Sigmoid colon (tissue), 6 donors: ENCODE measurements at regions not wholly inside any gene's neighbourhood (a gene's known extent, or its start where the extent isn't known, plus 50 kb on each side); places are given as distances from the start of the nearest gene placed in this dataset.

Source experiments
- DNase-seq: peaks from one replicate; pipeline ENCODE4 v3.0.0-alpha.2; 2019
- H3K27ac ChIP-seq, 4 donors: fragments of 200-600 bp; sonication (generic); one replicate each; pipeline ENCODE4 v1.5.1; 2016 to 2019; ENCODE audit warnings: mild to moderate bottlenecking in 1 of 4
- H3K27me3 ChIP-seq, 3 donors: fragments of 200-600 bp; sonication (generic); one replicate each; pipeline ENCODE4 v1.5.1; 2019; ENCODE audit warnings: mild to moderate bottlenecking in 1 of 3
- H3K36me3 ChIP-seq, 4 donors: fragments of 200-600 bp; sonication (generic); one replicate each; pipeline ENCODE4 v1.5.1; 2016 to 2019
- H3K4me1 ChIP-seq, 4 donors: fragments of 200-600 bp; sonication (generic); one replicate each; pipeline ENCODE4 v1.5.1; 2017 to 2019
- H3K4me3 ChIP-seq, 4 donors: fragments of 200-600 bp; sonication (generic); one replicate each; pipeline ENCODE4 v1.5.1; 2017 to 2019; ENCODE audit warnings: mild to moderate bottlenecking in 2 of 4, moderate library complexity in 1 of 4
- H3K9me3 ChIP-seq, 4 donors: fragments of 200-600 bp in 3 of 4; sonication (generic) in 3 of 4; one replicate each; pipeline versions ENCODE4 v1.5.1 to v1.6.1; 2013 to 2019
- EP300 ChIP-seq, 4 donors: sonication (generic); formaldehyde crosslinking; IDR thresholded peaks; one replicate each; pipeline ENCODE4 v1.6.1; 2017; ENCODE audit warnings: antibody characterized with exemption in 4 of 4
- POLR2A ChIP-seq, 2 donors: fragments of 450-650 bp; IDR thresholded peaks; one replicate each; pipeline ENCODE4 v1.6.1; 2016; ENCODE audit warnings: antibody characterized with exemption in 2 of 2, mild to moderate bottlenecking in 2 of 2, moderate library complexity in 2 of 2
- POLR2AphosphoS5 ChIP-seq, 4 donors: sonication (generic); formaldehyde crosslinking; IDR thresholded peaks; one replicate each; pipeline ENCODE4 v1.6.1; 2017; ENCODE audit warnings: antibody characterized with exemption in 4 of 4
- WGBS, 2 donors: extraction: QIAGEN DNeasy Blood & Tissue Kit; methylation state at CpG; one replicate each; pipeline ENCODE4 v1.1.7; 2013; 5-methylcytosine and 5-hydroxymethylcytosine counted together
- intact Hi-C: fragments of 100-400 bp; cut with DNase I; formaldehyde crosslinking; loops from one replicate; pipeline ENCODE4 v1.15.1; 2023
- TF ChIP-seq, protein P1 (sequence below), 4 experiments: fragments of 450-650 bp in 3 of 4; fragments of 200-600 bp in 1 of 4; IDR thresholded peaks; one replicate each; pipeline ENCODE4 v1.5.1; 2016 to 2019; ENCODE audit warnings: antibody characterized with exemption in 4 of 4, mild to moderate bottlenecking in 3 of 4, moderate library complexity in 2 of 4
- donor health status: healthy with polysubstance abuse.
- donor health status: healthy.

DNA sequence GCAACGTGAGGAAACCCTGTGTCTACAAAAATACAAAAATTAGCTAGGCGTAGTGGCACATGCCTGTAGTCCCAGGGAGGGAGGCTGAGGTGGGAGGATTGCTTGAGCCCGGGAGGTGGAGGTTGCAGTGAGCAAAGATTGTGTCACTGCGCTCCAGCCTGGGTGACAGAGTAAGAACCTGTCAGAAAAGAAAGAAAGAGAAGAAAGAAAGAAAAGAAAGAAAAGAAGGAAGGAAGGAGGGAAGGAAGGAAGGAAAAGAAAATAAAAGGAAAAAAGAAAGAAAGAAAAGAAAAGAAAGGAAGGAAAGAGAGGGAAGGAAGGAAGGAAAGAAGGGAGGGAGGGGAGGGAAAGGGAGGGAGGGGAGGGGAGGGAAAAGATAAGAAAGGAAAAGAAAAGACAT is 89.9 kb upstream of the HPCAL1 start:
- 92% methylated on average over 4 of the region's 4 CpGs for WGBS, 2 donors
- Histone ChIP-seq H3K27ac (no peak overlapping the region), H3K4me3 (no peak overlapping the region), H3K27me3 (no peaks in the 10 kb centered on the region), H3K36me3 (no peaks in the 10 kb centered on the region), H3K9me3 (no peaks in the 10 kb centered on the region), H3K4me1 (no peaks in the 10 kb centered on the region)
- DNase-seq: no peak
- TF ChIP-seq POLR2AphosphoS5 (IDR thresholded peaks at IDR 0.05): no peak
- no peak for TF ChIP-seq EP300 (IDR thresholded peaks at IDR 0.05)
- TF ChIP-seq, protein P1, sequence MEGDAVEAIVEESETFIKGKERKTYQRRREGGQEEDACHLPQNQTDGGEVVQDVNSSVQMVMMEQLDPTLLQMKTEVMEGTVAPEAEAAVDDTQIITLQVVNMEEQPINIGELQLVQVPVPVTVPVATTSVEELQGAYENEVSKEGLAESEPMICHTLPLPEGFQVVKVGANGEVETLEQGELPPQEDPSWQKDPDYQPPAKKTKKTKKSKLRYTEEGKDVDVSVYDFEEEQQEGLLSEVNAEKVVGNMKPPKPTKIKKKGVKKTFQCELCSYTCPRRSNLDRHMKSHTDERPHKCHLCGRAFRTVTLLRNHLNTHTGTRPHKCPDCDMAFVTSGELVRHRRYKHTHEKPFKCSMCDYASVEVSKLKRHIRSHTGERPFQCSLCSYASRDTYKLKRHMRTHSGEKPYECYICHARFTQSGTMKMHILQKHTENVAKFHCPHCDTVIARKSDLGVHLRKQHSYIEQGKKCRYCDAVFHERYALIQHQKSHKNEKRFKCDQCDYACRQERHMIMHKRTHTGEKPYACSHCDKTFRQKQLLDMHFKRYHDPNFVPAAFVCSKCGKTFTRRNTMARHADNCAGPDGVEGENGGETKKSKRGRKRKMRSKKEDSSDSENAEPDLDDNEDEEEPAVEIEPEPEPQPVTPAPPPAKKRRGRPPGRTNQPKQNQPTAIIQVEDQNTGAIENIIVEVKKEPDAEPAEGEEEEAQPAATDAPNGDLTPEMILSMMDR (IDR thresholded peaks at IDR 0.05): no peak
- TF ChIP-seq POLR2A (IDR thresholded peaks at IDR 0.05): no peak
- intact Hi-C loops: no loop called here

DNA sequence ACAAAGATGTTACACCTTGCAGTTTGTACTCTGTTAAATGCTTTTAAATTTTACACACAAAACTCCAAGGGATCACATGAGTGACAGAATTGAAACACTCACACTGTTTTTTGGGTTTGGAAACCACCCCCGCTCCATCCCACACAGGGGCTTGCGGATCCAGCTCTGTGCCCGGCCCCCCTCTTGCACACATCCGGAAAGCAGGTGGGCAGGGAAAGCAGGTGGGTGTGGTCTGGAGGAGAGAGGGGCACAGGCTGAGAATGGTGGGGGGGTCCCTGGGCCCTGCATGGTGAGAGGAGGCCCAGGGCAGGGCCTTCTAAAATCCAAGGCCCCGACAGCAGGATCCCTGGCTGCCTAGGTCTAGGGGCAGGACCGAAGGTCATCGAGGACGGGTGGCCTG is 88.5 kb upstream of the HPCAL1 start:
- no peaks in the 10 kb centered on the region for H3K4me1 ChIP-seq
- no peaks in the 10 kb centered on the region for H3K36me3 ChIP-seq
- 83 to 92% methylated on average over 8 of the region's 8 CpGs for WGBS, 2 donors
- H3K27me3 ChIP-seq: no peaks in the 10 kb centered on the region
- TF ChIP-seq EP300 (IDR thresholded peaks at IDR 0.05) (no peak), POLR2A (IDR thresholded peaks at IDR 0.05) (no peak), POLR2AphosphoS5 (IDR thresholded peaks at IDR 0.05) (no peak)
- TF ChIP-seq, protein P1 (IDR thresholded peaks at IDR 0.05): no peak
- H3K27ac ChIP-seq: no peak overlapping the region
- H3K4me3 ChIP-seq: no peak overlapping the region
- intact Hi-C loops: no loop called here
- no peaks in the 10 kb centered on the region for H3K9me3 ChIP-seq
- no peak for DNase-seq

DNA sequence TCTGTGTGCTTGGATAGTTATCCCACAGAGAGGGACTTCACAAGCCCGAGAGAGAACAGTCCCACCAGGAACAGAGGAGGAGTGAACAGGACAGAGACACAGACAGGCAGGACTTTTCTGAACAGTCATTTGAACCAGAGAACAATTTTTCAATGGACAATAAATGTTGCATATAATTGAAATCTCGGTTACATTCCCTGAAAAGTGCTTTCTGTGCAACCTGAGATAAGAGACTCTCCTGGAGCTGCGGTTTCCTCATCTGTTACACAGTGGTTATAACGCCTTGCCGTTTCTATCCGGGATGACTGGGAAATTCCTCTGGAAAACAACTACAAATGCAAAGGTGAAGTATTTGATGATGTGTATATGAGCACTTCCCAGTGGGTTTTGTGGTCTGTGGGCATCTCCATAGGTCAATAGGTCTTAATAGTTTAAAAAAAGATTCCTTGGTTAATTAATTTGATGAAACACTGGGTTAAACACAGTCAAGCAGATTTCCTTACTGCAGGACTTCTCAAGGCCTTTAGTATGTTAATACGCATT is 87.2 kb upstream of the HPCAL1 start:
- TF ChIP-seq EP300 (IDR thresholded peaks at IDR 0.05): no peak
- TF ChIP-seq POLR2AphosphoS5 (IDR thresholded peaks at IDR 0.05): no peak
- TF ChIP-seq, protein P1 (IDR thresholded peaks at IDR 0.05): no peak
- no peak for TF ChIP-seq POLR2A (IDR thresholded peaks at IDR 0.05)
- no peaks in the 10 kb centered on the region for H3K4me1 ChIP-seq
- intact Hi-C loops: no loop called here
- WGBS, 2 donors: 91 to 93% methylated on average over 7 of the region's 7 CpGs
- no peaks in the 10 kb centered on the region for H3K27me3 ChIP-seq
- H3K9me3 ChIP-seq: no peaks in the 10 kb centered on the region
- H3K4me3 ChIP-seq: no peak overlapping the region
- no peaks in the 10 kb centered on the region for H3K36me3 ChIP-seq
- H3K27ac ChIP-seq: no peak overlapping the region
- DNase-seq: no peak

DNA sequence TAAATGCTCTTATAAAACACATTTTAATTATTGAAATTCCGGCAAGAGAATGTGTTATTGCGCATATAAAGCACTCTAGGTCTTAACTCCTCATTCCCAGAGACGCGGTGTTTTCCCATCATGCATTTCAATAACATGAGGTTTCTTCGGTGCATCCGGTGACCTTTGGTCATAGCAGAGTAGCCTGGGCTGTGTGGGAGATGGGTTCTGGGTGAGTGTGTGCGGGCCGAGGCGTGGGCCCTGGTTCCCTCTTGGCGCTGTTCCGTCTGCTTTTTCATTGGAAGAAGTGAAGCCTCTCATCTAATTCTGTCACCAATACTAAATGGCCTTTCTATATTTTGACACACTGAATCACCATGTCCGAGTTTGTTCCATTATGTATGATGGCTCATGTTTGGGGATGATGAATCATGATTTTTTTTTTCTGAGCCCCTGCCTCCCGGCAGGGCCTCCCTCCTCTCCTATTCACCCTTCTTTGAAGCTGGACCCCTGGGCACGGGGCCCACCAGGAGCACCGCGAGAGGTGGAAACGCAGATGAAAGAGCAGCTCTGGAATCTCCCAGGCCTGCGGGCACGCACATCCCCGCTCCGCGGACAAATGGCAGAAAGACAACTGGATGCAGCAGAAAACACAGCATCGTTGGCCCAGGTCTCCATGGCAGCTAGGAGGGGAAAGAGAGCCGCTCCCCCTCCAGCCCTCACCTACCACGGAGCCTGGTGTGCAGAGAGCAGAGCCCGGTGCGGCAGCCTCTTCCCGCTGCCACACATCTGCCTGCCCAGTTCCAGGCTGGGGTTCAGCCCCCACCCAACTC is 85.8 kb upstream of the HPCAL1 start:
- no peak for DNase-seq
- H3K27ac ChIP-seq: no peak overlapping the region
- no peaks in the 10 kb centered on the region for H3K36me3 ChIP-seq
- H3K4me1 ChIP-seq: no peaks in the 10 kb centered on the region
- H3K4me3 ChIP-seq: no peak overlapping the region
- intact Hi-C loops: no loop called here
- H3K27me3 ChIP-seq: no peaks in the 10 kb centered on the region
- TF ChIP-seq POLR2AphosphoS5 (IDR thresholded peaks at IDR 0.05) (no peak), EP300 (IDR thresholded peaks at IDR 0.05) (no peak), POLR2A (IDR thresholded peaks at IDR 0.05) (no peak)
- TF ChIP-seq, protein P1 (IDR thresholded peaks at IDR 0.05): no peak
- 92% methylated on average over 28 of the region's 28 CpGs for WGBS, 2 donors
- H3K9me3 ChIP-seq: no peaks in the 10 kb centered on the region
